ENCODE measurements at regions not wholly inside any gene's neighbourhood (a gene's known extent, or its start where the extent isn't known, plus 50 kb on each side); places are given as distances from the start of the nearest gene placed in this dataset.

DNA sequence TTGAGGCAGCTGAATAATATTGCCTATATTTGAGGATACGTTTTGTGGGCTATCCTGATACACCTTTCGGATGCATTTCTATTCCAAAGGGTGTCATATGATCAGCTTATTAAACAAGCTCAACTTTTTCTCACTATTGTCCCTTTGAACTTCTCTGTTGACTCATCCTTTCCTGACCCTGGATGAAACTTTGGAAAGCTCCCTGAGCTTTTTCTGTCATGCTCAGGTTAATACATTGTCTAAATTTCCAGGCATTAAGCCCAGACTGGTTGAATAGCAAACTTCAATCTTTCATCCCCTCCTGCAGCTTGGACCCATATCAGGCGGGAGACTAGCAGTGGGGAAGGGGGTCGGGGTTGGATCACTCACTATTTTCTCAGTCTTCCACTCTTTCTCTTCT, 104.9 kb upstream of the PTPN3 start:
- TF ChIP-seq, protein P1, sequence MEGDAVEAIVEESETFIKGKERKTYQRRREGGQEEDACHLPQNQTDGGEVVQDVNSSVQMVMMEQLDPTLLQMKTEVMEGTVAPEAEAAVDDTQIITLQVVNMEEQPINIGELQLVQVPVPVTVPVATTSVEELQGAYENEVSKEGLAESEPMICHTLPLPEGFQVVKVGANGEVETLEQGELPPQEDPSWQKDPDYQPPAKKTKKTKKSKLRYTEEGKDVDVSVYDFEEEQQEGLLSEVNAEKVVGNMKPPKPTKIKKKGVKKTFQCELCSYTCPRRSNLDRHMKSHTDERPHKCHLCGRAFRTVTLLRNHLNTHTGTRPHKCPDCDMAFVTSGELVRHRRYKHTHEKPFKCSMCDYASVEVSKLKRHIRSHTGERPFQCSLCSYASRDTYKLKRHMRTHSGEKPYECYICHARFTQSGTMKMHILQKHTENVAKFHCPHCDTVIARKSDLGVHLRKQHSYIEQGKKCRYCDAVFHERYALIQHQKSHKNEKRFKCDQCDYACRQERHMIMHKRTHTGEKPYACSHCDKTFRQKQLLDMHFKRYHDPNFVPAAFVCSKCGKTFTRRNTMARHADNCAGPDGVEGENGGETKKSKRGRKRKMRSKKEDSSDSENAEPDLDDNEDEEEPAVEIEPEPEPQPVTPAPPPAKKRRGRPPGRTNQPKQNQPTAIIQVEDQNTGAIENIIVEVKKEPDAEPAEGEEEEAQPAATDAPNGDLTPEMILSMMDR (IDR thresholded peaks at IDR 0.05), result no peak
- TF ChIP-seq EP300 (IDR thresholded peaks at IDR 0.05), result no peak
- no peak for TF ChIP-seq POLR2A (IDR thresholded peaks at IDR 0.05)
